ENCODE measurements at regions not wholly inside any gene's neighbourhood (a gene's known extent, or its start where the extent isn't known, plus 50 kb on each side); places are given as distances from the start of the nearest gene placed in this dataset.
"Not testable (repeated sequence)": the region's sequence is repeated elsewhere in the genome, so short reads cannot be mapped to it uniquely, and the experiment has no call there.

- no peak for DNase-seq
These were observed 113.8 kb upstream of the G2E3 start for GRCh38 chr14:30445011-30445793.

- DNase-seq: no peak
These were observed 113.1 kb upstream of the G2E3 start for GRCh38 chr14:30445852-30446251.

GRCh38 chr14:30450631-30451545 is 108.1 kb upstream of the G2E3 start:
- peak; percentile 33 for DNase-seq

- DNase-seq: no peak
These were observed 102.7 kb upstream of the G2E3 start for GRCh38 chr14:30456296-30456695.

GRCh38 chr14:30462358-30462757 is 96.6 kb upstream of the G2E3 start:
- DNase-seq: no peak

GRCh38 chr14:30464481-30464880 is 94.5 kb upstream of the G2E3 start:
- DNase-seq: no peak

- no peak for DNase-seq
These were observed 90.6 kb upstream of the G2E3 start for GRCh38 chr14:30468354-30468753.

GRCh38 chr14:30471980-30472379 is 87.0 kb upstream of the G2E3 start:
- DNase-seq: no peak

- DNase-seq: not testable (repeated sequence)
These were observed 84.9 kb upstream of the G2E3 start for GRCh38 chr14:30473846-30474696.

GRCh38 chr14:30482276-30482675 is 76.7 kb upstream of the G2E3 start:
- no peak for DNase-seq

GRCh38 chr14:30484201-30484600 is 74.8 kb upstream of the G2E3 start:
- DNase-seq: no peak

GRCh38 chr14:30484976-30485375 is 74.0 kb upstream of the G2E3 start:
- DNase-seq: no peak

GRCh38 chr14:30496852-30497251 is 62.1 kb upstream of the G2E3 start:
- no peak for DNase-seq

- no peak for DNase-seq
These were observed 59.6 kb upstream of the G2E3 start for GRCh38 chr14:30499358-30499757.

GRCh38 chr14:30500222-30500621 is 58.7 kb upstream of the G2E3 start:
- DNase-seq: no peak

- no peak for DNase-seq
These were observed 51.7 kb upstream of the G2E3 start for GRCh38 chr14:30507209-30507608.

All from right hindlimb (tissue), 1 donor.